M059J (cell line): ENCODE measurements at regions not wholly inside any gene's neighbourhood (a gene's known extent, or its start where the extent isn't known, plus 50 kb on each side); places are given as distances from the start of the nearest gene placed in this dataset.

Experiments used
- DNase-seq: peaks from one replicate; pipeline ENCODE4 v3.0.0-alpha.2; 2012; ENCODE audit warnings: low read depth

DNA sequence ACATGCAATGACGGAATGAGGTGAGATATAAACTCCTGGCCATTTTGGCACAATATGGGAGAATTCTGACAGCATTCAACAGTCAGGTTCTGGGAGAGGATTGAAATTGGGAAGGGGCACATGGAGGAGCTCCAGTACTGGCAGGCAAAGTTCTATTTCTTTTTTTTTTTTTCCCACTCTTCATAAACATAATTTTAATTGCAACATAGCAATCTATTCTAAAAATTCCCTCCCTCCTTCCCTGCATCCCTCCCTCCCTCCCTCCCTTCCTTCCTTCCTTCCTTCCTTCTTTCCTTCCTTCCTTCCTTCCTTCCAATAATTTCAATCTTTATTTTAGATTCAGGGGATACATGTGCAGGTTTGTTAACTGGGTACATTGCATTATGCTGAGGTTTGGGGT is 93.2 kb downstream of the PTCSC3 start:
- DNase-seq = no peak

DNA sequence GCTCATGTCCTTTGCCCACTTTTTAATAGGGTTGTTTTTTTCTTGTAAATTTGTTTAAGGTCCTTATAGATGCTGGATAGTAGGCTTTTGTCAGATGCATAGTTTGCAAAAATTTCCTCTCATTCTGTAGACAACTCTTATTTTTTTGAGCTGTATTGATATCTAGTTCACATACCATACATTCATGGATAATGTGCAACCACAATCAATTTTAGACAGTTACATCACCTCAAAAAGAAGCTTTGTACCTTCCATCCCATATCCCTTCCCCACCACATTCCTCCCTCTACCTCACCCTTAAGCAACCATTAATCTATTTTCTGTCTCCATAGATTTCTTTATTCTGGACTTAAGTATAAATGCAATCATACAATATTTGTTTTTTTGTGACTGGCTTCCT is 98.4 kb downstream of the PTCSC3 start:
- no peak for DNase-seq

DNA sequence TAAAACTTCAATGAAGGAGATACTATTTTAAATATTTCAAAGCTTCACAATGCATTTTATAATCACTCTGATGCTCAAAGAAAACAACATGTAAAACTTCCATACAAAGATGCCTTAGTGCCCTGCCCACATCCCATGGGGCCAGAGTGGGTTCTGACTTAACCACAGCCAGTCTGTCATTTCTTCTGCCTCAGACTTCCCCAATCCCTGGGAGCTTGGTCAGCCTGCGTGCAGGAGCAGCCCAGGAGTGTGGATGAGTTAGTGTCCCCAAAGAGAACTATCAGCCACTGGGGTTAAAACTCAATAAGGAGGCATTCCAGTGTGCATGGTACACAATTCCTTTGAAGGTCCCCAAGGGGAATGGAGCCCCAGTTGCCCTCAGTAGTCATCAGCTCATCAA is 100.3 kb downstream of the PTCSC3 start:
- DNase-seq = no peak

DNA sequence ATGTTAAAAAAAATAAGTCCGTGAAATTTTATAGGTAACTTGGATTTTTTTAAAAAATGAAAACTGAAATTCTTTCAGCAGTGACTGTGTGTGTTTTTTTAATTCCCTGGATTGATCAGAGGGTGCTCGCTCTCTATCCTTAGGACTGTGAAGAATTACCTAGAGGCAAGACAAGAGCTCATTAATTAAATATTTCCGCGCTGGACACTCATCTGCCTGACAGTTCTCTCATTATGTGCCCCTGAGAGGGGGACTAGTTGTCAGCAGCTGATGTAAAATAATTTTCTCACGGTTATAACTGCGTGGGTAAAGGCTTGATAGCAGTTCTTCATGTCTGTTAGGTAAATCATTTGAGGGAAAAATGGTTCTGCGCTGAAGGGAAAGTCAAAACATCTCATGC is 101.3 kb downstream of the PTCSC3 start:
- DNase-seq = no peak

DNA sequence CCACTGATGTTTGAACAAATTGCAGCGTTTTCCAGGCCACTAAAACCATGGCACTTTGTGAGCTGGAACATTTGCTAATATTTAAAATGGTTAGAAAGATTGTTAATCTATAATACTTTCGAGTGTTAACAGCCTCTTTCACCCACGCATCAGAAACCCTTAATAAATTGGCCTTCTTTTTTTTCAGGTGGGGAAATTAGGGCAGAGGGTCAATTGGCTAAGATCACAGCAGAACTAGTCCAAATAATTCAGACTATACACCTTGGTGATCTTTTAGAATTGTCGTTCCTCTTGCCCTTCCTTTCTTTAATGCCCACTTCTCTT is 105.8 kb downstream of the PTCSC3 start:
- DNase-seq = no peak

DNA sequence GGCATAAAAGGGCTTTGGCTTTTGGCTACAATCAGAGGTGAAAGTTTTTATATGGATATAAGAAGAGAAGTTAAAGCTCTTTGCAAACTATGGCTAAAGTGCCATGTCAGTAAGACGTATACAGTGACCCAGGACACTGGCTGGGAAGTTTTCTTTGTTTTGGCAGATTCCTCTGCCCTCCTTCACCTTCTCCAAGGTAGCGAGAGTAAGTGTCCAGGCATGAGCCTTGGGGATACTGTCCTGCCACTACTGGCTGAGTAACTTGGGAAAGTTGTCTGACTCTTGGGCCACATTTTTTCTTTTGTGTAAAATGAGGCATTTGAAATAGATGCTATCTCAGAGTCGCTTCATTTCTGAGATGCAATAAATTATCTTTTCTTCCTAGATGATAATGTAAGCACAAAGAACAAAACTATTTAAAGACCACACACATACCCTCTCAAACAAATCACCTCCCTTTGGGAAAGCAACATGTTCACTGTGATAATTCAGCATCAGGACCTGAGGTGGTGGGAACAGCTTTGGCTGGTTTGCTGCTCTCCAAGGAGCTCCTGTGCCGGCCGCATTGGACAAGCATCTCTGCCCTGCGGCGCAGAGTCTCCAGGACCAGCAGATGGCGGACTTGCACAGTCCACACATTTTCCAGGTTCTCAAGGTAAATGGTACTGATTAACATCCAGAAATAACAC is 106.3 kb downstream of the PTCSC3 start:
- DNase-seq = peak; percentile 65

DNA sequence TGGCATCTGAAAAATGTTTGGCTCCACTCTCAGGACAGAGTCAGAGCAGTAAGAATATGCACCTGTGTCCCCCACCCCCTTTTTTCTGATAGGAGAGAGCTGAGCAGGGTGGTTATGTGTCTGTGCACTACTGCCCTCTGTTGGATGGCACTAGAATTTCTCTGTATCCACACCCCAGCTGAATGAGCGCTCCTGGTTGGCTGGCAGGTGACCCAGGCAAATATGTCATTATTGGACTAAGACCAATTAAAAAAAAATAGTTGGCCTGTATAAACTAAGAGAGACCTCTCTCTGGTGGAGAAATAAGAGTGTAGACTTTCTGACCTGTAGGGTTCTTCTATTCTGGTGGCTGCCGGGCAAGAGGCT is 107.0 kb downstream of the PTCSC3 start:
- peak; percentile 36 for DNase-seq

DNA sequence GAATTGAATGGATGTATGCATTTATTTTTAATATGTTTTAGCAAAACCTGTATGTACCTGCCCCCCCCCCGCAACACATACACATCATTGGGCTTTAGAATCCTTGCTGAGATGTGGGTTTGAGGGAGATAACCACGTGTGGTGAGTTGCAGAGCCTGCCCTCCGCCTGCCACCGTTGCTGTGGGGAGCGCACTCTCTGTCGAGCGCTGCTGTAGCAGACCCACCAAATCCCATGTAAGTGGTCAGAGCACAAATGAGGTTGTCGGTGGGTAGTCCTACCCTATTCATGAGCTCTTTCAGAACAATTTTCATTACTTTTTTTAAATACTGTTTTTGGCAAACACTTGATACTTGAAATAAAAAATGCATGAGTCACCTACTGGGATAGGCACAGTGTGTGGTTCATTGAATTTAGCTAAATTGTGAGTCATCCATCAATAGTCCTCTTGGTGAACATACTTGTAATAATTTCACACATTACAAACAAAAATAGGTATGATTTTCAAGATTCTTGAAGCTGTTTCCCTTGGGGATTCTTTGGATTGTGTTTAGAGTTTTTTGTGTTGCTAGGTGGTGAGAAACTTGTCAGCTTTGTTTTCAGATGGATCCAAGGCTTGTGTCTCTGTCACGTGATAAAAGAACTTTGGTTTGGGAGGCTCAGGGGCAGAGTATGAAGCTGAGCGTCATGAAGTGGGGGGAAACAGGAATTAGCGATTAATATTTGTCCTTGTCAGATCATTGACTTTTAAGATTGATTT is 107.6 kb downstream of the PTCSC3 start:
- peak; percentile 59 for DNase-seq

DNA sequence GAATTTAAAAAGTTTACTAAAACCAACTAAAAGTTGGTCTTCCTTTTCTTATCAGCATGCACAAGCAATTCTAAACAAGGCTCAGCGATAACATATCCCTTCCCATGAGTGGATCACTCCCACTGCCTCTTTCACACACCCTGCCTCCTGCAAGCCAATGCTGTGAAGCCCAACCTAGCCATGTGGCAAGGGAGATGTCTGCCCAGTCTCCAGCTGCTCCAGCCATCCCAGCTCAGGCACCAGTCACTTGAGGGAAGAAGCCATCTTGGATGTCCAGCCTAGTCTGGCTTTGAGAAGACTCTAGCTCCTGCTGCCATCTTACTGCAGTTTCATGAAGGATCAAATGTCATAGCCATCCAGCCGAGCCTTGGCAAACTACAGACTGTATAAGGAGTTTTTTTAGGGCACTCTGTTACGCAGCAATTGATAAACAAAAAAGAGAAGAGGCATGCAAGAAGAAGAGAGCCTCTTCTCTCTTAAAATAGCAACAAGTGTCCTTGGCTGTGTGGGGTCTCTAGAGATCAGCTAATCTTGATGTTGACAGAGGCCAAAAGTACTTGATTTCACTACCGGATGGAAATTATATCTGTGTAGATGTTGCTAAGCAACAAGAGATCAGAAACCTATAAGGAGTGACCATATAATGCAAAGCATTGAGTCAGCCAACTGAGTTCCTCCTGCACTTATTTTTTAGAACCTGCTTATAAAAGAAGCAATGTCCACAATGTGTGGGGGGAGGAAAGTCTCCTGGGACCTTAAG is 108.9 kb downstream of the PTCSC3 start:
- DNase-seq = no peak

DNA sequence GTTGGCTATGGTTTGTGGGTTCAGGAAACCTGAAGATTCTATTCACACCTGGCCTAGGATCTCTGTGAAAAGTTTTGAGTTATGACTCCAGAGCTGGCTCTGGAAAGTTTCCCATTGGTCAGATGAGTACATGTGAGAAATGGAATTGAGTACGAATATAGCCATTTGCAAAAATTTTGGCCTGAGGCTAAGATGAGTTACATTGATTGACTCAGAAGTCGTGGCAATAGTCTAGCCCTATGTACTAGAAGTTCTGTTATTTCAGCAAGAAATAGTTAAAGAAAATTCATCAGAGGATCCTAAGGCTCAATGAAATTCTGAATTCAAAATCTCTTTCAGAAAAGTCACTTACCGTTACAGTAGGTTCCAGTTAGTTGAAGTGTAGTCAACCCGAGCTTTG is 109.9 kb downstream of the PTCSC3 start:
- DNase-seq = peak; percentile 3

DNA sequence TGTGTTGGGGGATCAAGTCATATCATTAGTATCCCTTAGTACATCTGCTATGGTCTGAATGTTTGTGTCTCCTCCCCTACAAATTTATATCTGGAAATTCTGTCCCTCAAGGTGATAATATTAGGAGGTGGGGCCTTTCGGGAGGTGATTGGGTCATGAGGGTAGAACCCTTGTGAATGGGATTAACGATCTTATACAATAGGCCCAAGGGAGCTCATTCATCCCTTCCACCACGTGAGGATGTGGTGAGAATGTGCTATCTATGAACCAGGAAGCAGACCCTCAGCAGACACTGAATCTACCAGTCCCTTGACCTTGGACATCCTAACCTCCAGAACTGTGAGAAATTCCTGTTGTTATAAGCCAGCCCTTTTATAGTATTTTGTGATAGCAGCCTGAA is 110.7 kb downstream of the PTCSC3 start:
- DNase-seq = no peak

DNA sequence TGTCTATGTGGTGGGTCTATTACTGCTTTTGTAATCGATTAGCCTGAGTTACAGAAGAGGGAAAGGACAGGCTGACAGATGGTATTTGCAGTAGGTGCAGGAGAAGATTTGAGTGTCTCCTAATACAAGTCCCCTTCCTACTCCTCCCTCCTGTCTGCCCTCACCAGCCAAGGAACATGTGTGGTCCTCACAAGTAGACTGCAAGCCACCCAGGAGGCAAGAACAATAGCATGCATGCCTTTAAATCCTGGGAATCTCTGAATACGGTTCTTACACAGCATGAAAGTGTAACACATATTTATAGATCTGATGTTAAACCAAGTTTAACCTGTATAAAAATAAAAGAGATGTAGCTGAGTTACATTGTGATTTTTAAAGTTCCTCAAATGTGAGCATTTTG is 117.0 kb downstream of the PTCSC3 start:
- DNase-seq = no peak

DNA sequence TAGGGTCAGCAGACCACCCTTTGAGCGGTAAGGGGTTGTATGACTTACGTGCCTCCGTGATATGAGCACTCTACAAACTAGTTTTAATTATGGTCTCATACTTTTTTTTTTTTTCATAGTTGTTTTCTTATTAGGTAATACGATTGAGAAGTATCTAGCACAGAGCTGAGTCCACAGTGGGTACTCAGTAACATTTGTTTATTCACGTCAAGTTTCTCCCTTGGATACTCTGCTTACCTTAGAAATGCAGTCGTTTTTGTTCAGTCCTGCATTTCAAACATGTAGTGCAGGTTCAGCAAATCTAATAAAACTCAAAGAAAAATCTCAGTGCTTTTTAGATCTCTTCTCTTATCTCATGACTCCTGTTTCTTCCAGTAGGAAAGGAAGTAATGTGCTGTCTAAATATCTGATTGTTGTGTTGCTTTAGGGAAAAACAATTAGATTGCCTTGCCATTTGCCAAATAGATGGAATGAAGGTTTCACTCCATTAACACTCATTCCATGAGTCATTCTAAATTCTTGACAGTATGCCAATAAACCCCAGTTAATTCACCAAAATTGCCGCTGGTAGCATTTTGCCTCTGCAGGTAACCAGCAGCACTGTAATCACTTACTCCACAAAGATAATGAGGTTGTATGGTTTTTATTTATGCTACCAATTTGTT is 118.9 kb downstream of the PTCSC3 start:
- DNase-seq = peak; percentile 54

DNA sequence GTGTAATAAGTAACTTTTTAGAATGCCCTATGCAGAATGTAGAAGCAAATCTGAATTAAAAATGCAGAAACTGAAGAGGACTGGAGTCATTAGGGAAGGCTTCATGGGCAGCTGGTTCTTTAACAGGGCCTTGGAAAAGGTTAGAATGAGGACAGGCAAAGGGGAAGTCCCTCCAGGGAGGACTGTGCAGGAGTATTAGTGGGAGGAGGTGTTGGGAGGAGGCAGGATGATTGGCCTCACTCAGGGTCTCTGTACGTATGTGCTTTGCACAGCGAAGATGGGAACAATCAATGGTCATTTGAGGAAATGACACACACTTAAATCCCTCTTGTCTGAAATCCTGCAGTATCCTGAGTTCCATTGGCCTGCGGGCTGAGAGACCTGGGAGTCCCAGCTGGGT is 119.7 kb downstream of the PTCSC3 start:
- no peak for DNase-seq

DNA sequence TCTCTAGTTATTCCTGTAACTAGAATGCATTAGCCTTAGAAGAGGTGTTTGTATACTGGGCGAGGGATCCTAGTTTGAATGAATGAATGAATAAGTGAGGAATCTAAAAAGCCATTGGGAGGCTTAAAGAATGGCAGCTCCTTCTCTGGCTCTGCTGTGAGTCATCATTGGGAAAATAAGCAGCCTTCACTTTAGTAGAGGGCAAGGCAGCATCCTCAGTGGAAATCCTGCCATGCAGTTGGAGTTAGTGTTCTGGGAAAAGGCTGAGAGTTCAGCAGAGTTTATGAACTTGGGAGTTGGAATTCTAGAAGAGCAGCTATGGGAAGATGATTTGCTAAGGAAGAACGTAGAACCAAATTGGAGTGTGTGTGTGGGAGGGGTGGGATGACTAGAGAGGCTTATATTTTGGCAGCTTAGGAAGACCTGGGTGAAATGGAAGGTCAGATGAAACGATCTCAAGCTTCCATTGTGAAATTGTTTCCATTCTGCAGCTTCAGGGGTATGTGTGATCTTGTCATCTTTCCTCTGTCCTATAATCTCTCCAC is 120.8 kb downstream of the PTCSC3 start:
- DNase-seq = no peak

DNA sequence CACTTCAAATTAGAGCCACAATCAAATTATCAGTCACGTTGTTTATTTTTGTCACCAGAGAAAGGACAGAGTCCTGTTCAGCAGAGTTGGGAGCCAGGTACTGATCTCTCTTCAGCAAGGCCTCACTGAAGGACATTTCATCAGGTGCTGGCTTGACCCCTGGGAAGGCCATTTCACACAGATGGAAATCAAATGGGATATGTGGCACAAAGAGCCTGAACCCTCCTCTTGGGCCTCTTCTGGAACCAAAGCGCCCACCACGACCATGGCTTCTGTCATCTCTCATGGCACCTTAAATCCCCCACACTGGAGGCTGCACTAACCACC is 121.5 kb downstream of the PTCSC3 start:
- no peak for DNase-seq

DNA sequence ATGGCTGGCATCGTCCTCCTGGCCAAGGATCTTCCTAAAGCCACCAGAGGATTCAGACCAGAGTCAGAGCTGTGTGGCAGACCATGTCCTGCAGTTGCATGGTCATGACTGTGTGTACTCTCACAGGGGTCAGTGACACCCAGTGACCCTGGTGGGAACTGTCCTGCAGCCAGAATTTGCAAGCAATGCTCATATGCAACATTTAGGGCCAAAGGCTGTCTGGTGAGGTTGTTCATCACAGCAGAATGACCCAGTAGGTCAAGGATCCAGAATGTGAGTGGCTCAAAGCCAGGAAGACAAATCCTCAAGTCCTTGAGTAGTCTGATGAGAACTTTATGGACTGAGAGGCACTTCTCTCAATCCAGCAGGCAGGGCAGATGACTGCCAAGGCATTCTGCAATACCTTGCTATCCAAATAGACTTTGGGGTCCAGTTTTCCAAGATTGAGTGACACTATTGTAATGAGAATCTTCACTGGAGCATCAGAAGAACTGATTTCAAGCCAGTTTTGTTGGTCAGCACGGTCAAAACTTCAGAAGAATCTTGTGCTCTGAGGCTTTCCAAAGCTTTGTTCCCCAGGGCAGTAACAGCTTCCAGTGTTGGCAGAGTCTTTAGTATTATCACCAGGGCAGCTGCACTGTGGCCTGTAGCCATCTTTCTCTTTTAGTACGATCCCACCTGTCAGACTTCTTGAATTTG is 122.0 kb downstream of the PTCSC3 start:
- no peak for DNase-seq

DNA sequence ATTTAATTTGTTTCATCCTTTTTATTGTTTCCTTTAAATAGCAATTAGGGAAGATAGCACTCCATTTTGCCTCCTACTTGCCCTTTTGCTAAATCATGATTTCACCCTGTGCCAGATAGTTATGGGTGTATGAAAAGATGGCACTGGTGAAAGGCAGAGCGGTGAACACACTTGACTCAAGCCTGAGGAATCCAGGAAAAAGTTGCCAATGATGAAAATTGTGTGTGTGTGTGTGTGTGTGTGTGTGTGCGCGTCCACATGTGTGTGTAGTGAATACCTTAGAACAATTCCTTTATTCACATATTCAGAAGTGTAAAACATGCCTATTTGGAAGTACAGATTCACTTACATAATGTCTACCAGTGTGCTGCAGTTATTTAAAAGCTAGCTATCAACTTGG is 123.8 kb downstream of the PTCSC3 start:
- no peak for DNase-seq

DNA sequence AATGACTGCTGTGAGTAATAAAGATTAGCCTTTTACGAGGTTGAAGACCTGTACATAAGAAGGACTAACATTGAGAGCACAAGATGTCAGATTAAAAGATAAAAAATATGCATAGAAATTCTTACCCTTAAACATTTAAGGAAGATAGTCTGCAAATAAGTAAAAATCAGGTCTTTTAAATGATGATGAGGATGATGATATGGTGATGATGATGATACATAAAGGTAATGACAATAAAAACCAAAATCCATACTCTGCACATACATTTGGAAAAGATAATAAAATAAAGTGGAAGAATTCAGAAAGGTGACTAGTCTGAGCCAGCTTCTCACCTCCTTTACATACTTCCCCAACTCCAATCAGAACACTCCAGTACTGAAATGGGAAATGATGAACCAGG is 124.5 kb downstream of the PTCSC3 start:
- no peak for DNase-seq

DNA sequence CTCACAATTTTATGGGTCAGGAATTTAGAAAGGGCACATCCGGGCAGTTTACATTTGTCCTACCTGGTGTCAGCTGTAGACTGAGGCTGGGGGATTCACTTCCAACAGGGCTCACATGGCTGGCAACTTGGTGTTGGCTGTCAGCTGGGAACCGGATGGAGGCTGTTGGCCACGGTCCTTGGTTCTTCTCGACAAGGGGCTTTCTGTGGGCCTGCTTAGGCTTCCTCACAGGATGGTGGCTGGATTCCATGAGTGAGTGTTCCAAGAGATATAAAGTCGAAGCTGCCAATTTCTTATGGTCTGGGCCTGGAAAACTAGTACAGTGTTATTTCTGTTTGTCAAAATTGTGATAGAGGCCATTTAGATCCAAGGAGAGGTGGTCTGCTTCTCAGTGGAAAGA is 127.9 kb downstream of the PTCSC3 start:
- no peak for DNase-seq

DNA sequence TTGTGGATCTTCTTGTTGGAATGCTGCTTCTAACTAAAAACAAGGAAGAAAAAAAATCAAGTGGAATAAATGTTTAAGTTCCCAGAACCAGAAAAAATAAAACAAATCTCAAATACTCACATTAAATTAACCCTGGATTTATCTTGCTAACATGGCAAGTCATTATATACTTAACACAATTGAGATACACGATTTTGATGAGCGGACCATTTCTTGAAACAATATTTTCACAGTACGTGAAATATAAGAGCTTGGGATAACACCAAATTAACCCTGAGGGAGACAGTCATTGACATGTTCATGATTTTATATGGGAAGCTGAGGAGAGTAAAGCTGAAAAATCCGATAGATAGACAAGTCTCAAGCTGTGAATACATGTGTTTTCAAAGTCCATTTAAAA is 128.6 kb downstream of the PTCSC3 start:
- DNase-seq = no peak

DNA sequence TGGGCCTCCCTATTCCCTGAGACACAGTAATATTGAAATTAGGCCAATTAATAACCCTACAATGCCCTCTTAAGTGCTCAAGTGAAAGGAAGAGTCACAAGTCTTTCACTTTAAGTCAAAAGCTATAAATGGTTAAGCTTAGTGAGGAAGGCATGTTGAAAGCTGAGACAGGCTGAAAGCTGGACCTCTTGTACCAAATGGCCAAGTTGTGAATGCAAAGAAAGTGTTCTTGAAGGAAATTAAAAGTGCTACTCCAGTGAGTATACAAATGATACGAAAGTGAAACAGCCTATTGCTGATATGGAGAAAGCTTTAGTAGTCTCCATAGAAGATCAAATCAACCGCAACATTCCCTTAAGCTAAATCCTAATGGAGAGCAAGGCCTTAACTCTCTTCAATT is 140.8 kb downstream of the PTCSC3 start:
- DNase-seq = no peak
